Ascending aorta (tissue), 2 donors: ENCODE measurements at regions not wholly inside any gene's neighbourhood (a gene's known extent, or its start where the extent isn't known, plus 50 kb on each side); places are given as distances from the start of the nearest gene placed in this dataset.

Experiments
- DNase-seq, 2 donors: peaks; one replicate each; pipeline ENCODE4 v3.0.0-alpha.2; 2019; ENCODE audit warnings: low spot score in 2 of 2
- H3K27ac ChIP-seq, 2 donors: fragments of 200-600 bp; sonication (generic); one replicate each; pipeline ENCODE4 v1.5.1; 2016 to 2017; ENCODE audit warnings: mild to moderate bottlenecking in 1 of 2
- H3K27me3 ChIP-seq: fragments of 200-600 bp; sonication (generic); one replicate; pipeline ENCODE4 v1.5.1; 2017
- H3K36me3 ChIP-seq, 2 donors: fragments of 200-600 bp; sonication (generic); one replicate each; pipeline ENCODE4 v1.5.1; 2016
- H3K4me1 ChIP-seq, 2 donors: fragments of 200-600 bp; sonication (generic); one replicate each; pipeline ENCODE4 v1.5.1; 2016 to 2017; ENCODE audit warnings: mild to moderate bottlenecking in 1 of 2
- H3K4me3 ChIP-seq, 2 donors: fragments of 200-600 bp; sonication (generic); one replicate each; pipeline ENCODE4 v1.5.1; 2016 to 2017; ENCODE audit warnings: mild to moderate bottlenecking in 1 of 2
- H3K9me3 ChIP-seq, 2 donors: fragments of 200-600 bp; sonication (generic); one replicate each; pipeline ENCODE4 v1.5.1; 2016
- intact Hi-C: fragments of 100-400 bp; cut with DNase I; formaldehyde crosslinking; loops from one replicate; pipeline ENCODE4 v1.15.1; 2023
- TF ChIP-seq, protein P1 (sequence below), 3 experiments: fragments of 200-600 bp in 2 of 3; fragments of 450-650 bp in 1 of 3; sonication (generic) in 2 of 3; IDR thresholded peaks; one replicate each; pipeline ENCODE4 v1.5.1; 2016 to 2019; ENCODE audit warnings: antibody characterized with exemption in 3 of 3, mild to moderate bottlenecking in 1 of 3, moderate library complexity in 1 of 3

DNA sequence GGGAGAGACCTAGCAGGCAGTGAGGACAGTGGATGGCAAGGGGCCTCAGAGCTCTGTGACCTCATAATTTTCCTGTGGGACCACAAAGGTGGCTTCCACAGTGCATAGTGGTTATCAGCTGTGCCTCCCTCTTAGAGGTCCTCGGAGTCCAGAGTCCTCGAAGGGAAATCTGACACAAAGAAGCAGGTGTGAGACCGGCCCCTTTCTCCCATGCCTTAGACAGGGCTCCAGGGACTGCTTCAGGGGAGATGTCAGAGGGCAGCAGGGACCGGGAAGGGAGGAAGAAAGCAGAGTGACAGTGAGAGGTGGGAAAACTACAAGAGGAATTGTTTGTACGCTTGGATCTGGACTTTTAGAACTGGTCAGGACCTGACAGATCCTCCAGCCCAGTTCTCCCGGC, 66.3 kb downstream of the BAMBI start:
- H3K27me3 ChIP-seq: no peaks in the 10 kb centered on the region
- no peaks in the 10 kb centered on the region for H3K4me1 ChIP-seq
- DNase-seq: no peak
- H3K36me3 ChIP-seq: no peaks in the 10 kb centered on the region
- intact Hi-C loops: no loop called here
- H3K4me3 ChIP-seq: no peak overlapping the region
- H3K9me3 ChIP-seq: no peaks in the 10 kb centered on the region
- TF ChIP-seq, protein P1, sequence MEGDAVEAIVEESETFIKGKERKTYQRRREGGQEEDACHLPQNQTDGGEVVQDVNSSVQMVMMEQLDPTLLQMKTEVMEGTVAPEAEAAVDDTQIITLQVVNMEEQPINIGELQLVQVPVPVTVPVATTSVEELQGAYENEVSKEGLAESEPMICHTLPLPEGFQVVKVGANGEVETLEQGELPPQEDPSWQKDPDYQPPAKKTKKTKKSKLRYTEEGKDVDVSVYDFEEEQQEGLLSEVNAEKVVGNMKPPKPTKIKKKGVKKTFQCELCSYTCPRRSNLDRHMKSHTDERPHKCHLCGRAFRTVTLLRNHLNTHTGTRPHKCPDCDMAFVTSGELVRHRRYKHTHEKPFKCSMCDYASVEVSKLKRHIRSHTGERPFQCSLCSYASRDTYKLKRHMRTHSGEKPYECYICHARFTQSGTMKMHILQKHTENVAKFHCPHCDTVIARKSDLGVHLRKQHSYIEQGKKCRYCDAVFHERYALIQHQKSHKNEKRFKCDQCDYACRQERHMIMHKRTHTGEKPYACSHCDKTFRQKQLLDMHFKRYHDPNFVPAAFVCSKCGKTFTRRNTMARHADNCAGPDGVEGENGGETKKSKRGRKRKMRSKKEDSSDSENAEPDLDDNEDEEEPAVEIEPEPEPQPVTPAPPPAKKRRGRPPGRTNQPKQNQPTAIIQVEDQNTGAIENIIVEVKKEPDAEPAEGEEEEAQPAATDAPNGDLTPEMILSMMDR (IDR thresholded peaks at IDR 0.05): no peak
- H3K27ac ChIP-seq: no peak overlapping the region

DNA sequence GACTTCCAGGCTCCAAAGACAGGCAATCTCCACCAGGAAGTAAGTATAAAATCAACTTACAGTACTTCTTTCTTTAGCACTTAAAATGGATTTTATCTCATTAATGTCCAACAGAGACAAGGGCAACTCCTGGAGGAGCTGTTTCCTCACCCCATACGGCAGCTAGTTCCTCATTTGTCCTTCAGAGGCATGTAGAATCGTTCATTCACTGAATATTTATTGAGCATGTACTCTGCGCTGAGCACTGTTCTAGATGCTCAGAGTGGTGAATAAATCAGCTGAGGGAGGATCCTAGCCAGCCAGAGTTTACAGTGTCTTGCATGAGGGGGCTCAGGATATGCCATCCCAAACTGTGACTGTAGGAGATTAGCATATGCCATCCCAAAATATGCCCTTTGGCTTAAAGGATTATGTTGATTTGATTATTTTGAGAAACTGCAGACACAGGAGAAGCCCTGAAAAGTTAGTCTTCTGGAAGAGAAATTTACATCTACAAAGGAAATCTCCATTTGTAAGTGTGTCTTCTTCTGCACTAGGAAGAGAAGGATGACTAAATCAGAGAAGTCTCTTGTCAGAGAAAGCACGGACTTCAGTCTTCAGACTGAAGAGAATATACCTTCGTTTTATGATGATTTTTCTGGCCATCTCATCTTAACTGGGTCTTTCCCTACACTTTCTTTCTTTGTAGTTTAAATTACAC, 66.9 kb downstream of the BAMBI start:
- intact Hi-C loops: no loop called here
- TF ChIP-seq, protein P1 (IDR thresholded peaks at IDR 0.05): no peak
- H3K27me3 ChIP-seq: no peaks in the 10 kb centered on the region
- no peaks in the 10 kb centered on the region for H3K9me3 ChIP-seq
- H3K36me3 ChIP-seq: no peaks in the 10 kb centered on the region
- H3K4me3 ChIP-seq: no peak overlapping the region
- H3K27ac ChIP-seq: no peak overlapping the region
- no peaks in the 10 kb centered on the region for H3K4me1 ChIP-seq
- no peak for DNase-seq

DNA sequence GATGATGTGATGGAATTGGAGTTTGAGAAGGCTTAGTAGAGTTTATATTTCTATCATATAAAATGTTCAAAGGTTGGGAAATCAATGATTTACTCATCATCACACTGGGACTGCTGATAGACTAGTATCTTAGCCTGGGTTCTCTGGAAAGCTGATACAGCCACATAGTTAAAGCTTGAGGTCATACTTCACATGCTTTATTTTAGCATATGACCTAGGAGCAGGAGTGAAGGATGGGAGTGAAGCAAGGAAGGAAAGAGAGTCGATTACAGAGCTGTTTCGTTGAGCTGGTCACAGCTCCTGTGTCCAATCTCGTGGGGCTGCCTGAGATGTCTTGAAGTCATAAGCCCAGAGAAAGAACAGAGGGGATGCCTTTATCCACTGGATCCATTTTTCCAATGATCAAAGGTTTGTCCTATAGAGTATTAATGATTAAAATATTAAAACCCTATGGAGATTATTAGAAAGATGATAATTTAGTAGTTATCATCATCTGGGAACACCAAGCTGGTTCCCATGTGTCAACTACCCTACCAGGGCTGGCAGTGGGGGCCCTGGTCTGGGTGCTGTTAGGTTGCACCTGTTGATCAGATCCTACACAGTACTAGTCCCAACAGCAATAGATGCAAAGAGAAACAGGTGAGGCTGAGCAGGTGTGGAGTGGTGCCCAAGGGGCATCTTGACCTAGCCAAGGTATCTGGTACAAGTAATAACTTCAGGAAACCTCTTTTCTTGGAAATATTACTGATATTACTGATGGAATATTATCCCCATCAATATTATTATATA, 77.8 kb downstream of the BAMBI start:
- TF ChIP-seq, protein P1 (IDR thresholded peaks at IDR 0.05): no peak
- Histone ChIP-seq H3K9me3 (peaks cover 0 to 1% of the 10 kb centered on the region in 2 donors), H3K27ac (no peak overlapping the region), H3K4me1 (no peaks in the 10 kb centered on the region), H3K36me3 (no peaks in the 10 kb centered on the region), H3K27me3 (no peaks in the 10 kb centered on the region), H3K4me3 (no peak overlapping the region)
- intact Hi-C loops: no loop called here
- no peak for DNase-seq

DNA sequence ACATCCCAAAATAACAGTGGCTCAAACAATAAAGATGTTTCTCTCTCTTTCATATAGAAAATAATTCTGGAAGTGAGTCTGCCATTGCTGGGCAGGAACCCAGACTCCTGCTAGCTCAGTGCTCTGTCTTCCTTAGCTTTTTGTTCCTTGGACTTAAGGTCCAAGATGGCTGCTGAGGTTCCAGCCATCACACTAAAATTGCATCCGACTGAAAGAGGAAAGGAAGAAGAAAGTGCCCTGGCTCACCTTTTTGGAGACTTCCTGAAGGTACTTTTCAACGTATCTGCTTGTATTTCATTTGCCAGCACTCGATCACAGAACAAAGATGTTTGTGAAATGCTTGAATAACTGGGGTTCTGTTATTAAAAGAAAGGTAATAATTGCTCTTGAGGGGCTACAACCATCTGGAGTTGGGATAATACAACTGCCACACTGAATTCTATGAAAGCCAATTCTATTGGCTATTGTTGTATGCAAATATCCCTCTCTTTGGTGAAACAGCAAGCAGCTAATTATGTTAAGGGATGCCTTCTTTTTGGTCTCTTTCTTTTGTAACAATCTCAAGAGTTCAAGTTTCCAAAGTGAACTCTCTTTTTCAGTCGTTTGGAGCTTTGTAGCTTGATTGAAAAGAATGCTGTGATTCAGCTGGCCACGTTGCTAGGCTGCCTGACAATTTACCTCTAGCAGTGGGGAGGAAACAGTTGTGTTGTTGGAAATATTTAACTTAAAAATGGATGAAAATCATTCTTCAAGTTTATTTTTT, 83.9 kb downstream of the BAMBI start:
- no peak overlapping the region for H3K27ac ChIP-seq
- no peak for DNase-seq
- TF ChIP-seq, protein P1 (IDR thresholded peaks at IDR 0.05): no peak
- no peaks in the 10 kb centered on the region for H3K9me3 ChIP-seq
- intact Hi-C loops: no loop called here
- no peaks in the 10 kb centered on the region for H3K27me3 ChIP-seq
- no peaks in the 10 kb centered on the region for H3K4me1 ChIP-seq
- no peaks in the 10 kb centered on the region for H3K36me3 ChIP-seq
- H3K4me3 ChIP-seq: no peak overlapping the region

DNA sequence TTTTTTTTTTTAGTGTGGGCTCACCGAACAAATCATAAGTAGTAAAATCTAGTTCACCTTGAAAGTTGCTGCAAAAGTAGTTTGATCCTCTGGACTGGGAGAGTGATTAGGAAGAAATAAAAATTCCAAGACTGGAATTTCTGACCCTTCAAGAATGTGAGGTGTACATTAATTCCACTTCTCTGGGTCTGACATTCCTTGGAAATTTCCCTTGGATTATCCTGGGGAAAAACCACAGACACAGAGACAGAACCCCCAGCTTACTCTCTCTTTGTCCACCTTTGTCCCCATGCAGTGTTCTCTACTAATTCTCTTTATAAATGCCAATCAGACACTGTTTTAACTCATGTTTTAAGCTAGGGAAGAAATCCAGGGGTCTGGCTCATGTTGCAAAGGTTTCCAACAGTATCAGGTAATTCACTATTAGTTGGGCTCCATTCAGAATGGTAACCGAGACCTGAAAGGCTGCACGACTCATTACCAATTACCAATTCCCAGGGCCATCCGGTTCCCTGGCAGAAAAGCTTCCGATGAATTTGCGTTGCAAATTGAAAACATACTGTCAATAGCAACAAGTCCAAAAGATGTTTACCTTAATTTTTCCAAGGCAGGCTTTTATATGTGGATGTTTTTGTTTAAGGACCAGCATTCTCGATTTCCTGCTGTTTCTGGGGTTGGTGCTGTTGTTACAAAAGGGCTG, 86.3 kb downstream of the BAMBI start:
- intact Hi-C loops: no loop called here
- TF ChIP-seq, protein P1 (IDR thresholded peaks at IDR 0.05): no peak
- Histone ChIP-seq H3K27ac (no peak overlapping the region), H3K36me3 (no peaks in the 10 kb centered on the region), H3K27me3 (no peaks in the 10 kb centered on the region), H3K9me3 (no peaks in the 10 kb centered on the region), H3K4me1 (no peaks in the 10 kb centered on the region), H3K4me3 (no peak overlapping the region)
- DNase-seq: no peak
